OCI-LY7 (cell line): ENCODE measurements at regions not wholly inside any gene's neighbourhood (a gene's known extent, or its start where the extent isn't known, plus 50 kb on each side); places are given as distances from the start of the nearest gene placed in this dataset.

Source experiments
- BruUV-seq: library from RNA; stranded (reverse); fragments of 400-500 nt; replicated peaks from 2 replicates; lab custom pipeline; 2021; lab: Mats Ljungman, UMichigan
- CTCF ChIA-PET: fragments of 300-600 bp; sonication (Branson Sonifier 250); formaldehyde crosslinking; loops from one replicate; lab custom pipeline; 2022; ENCODE audit warnings: antibody characterized with exemption; ENCODE audit not compliant: unreplicated experiment; lab: Charles Lee
- POLR2A ChIA-PET: fragments of 300-600 bp; sonication (Branson Sonifier 250); formaldehyde crosslinking; loops from one replicate; lab custom pipeline; 2022; ENCODE audit warnings: antibody characterized with exemption; lab: Charles Lee
- DNase-seq: peaks from one replicate; pipeline ENCODE4 v3.0.0-alpha.2; 2015; ENCODE audit warnings: low spot score
- H2AFZ ChIP-seq: fragments of 200-600 bp; sonication (generic), shearing (Covaris generic); 2 replicates; pipeline ENCODE4 v1.6.1; 2014; ENCODE audit warnings: mild to moderate bottlenecking, antibody characterized with exemption, low read length, moderate library complexity
- H3K27ac ChIP-seq: fragments of 200-600 bp; sonication (generic); 2 replicates; pipeline ENCODE4 v1.5.1; 2014; ENCODE audit warnings: mixed run types, low read depth, mild to moderate bottlenecking, moderate library complexity, low read length, inconsistent platforms; ENCODE audit not compliant: poor library complexity, severe bottlenecking
- H3K36me3 ChIP-seq: fragments of 200-600 bp; sonication (generic); 2 replicates; pipeline ENCODE4 v1.6.1; 2014; ENCODE audit warnings: mild to moderate bottlenecking, antibody characterized with exemption, low read length, moderate library complexity, mixed read lengths; ENCODE audit not compliant: insufficient read depth
- H3K4me1 ChIP-seq: fragments of 200-600 bp; sonication (generic); 2 replicates; pipeline ENCODE4 v1.5.1; 2014; ENCODE audit warnings: mild to moderate bottlenecking, low read length; ENCODE audit not compliant: insufficient read depth, poor library complexity, severe bottlenecking
- H3K4me2 ChIP-seq: fragments of 200-600 bp; sonication (generic); 2 replicates; pipeline ENCODE4 v1.6.1; 2014; ENCODE audit warnings: mild to moderate bottlenecking, low read length
- H3K4me3 ChIP-seq: fragments of 200-600 bp; sonication (generic); 2 replicates; pipeline ENCODE4 v1.5.1; 2014; ENCODE audit warnings: mild to moderate bottlenecking, low read depth, low read length; ENCODE audit not compliant: poor library complexity, severe bottlenecking
- H3K79me2 ChIP-seq: fragments of 200-600 bp; sonication (generic); 2 replicates; pipeline ENCODE4 v1.6.1; 2016; ENCODE audit warnings: low read depth, mild to moderate bottlenecking, low read length, moderate library complexity, mixed read lengths; ENCODE audit not compliant: insufficient read depth
- H3K9me2 ChIP-seq: fragments of 200-600 bp; sonication (generic); 2 replicates; pipeline ENCODE4 v1.6.1; 2016; ENCODE audit warnings: mild to moderate bottlenecking, low read length, mixed read lengths; ENCODE audit not compliant: insufficient read depth
- H3K9me3 ChIP-seq: fragments of 200-600 bp; sonication (generic); 2 replicates; pipeline ENCODE4 v1.6.1; 2014; ENCODE audit warnings: mild to moderate bottlenecking, mixed run types, low read length, mixed read lengths
- H4K20me1 ChIP-seq: fragments of 200-600 bp; sonication (generic); 2 replicates; pipeline ENCODE4 v1.6.1; 2014; ENCODE audit warnings: mild to moderate bottlenecking, antibody characterized with exemption, low read length, moderate library complexity, mixed read lengths; ENCODE audit not compliant: insufficient read depth
- EZH2phosphoT487 ChIP-seq: fragments of 200-600 bp; sonication (generic); IDR thresholded peaks from 2 replicates; pipeline ENCODE4 v1.6.1; 2018; ENCODE audit warnings: low read depth, borderline replicate concordance, mild to moderate bottlenecking, mixed run types, antibody characterized with exemption, low read length, moderate library complexity, mixed read lengths
- intact Hi-C: fragments of 100-400 bp; cut with micrococcal nuclease; formaldehyde crosslinking; loops from one replicate; pipeline ENCODE4 v1.10.0; 2022; ENCODE audit not compliant: unreplicated experiment
- TF ChIP-seq, protein P1 (sequence below): fragments of 200-600 bp; sonication (generic); conservative IDR thresholded peaks from 2 replicates; pipeline ENCODE4 v1.5.1; 2014; ENCODE audit warnings: mild to moderate bottlenecking, antibody characterized with exemption, low read length, moderate library complexity, mixed read lengths

- Histone ChIP-seq H4K20me1 (no peaks in the 10 kb centered on the region), H3K4me2 (no peak overlapping the region), H2AFZ (no peak overlapping the region), H3K9me3 (no peaks in the 10 kb centered on the region; the same call in 1 of the 2 replicates), H3K27ac (no peak overlapping the region), H3K9me2 (no peaks in the 10 kb centered on the region), H3K79me2 (no peaks in the 10 kb centered on the region), H3K36me3 (no peaks in the 10 kb centered on the region), H3K4me3 (no peak overlapping the region), H3K4me1 (peaks cover 39% of the 10 kb centered on the region)
- POLR2A ChIA-PET = interaction anchor here (1.7 kb wide), 1 partner anchor 13 kb away, joined by 6 read pairs; no protein-coding TSS in a partner anchor
- no TSS peak for BruUV-seq
- CTCF ChIA-PET = no interaction called here
- intact Hi-C loops = no loop called here
- DNase-seq = no peak
- TF ChIP-seq, protein P1, sequence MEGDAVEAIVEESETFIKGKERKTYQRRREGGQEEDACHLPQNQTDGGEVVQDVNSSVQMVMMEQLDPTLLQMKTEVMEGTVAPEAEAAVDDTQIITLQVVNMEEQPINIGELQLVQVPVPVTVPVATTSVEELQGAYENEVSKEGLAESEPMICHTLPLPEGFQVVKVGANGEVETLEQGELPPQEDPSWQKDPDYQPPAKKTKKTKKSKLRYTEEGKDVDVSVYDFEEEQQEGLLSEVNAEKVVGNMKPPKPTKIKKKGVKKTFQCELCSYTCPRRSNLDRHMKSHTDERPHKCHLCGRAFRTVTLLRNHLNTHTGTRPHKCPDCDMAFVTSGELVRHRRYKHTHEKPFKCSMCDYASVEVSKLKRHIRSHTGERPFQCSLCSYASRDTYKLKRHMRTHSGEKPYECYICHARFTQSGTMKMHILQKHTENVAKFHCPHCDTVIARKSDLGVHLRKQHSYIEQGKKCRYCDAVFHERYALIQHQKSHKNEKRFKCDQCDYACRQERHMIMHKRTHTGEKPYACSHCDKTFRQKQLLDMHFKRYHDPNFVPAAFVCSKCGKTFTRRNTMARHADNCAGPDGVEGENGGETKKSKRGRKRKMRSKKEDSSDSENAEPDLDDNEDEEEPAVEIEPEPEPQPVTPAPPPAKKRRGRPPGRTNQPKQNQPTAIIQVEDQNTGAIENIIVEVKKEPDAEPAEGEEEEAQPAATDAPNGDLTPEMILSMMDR = no peak
- TF ChIP-seq EZH2phosphoT487 = no peak
Measured at GRCh38 chr5:143567583-143568504, 164.4 kb upstream of the NR3C1 start.

DNA sequence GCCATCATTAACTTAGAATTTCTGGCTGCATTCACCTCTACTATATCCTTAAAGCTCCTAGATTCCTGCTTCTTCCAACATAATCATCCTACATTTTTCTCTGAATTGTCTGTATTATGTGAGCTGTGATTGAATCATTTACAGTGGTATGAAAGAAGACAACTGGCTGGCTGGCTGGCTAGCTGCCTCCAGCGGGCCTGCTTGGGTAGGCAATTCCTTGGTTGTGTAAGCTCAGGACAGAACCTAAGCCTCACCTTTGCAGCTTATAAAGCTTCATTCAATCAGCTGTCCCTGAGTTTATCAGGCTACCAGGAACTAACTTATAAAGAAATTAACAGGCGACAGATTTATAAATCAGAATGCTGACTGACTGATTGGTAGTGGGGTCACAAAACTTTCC is 162.7 kb upstream of the NR3C1 start:
- no peaks in the 10 kb centered on the region for H3K79me2 ChIP-seq
- no peak overlapping the region for H3K4me3 ChIP-seq
- intact Hi-C loops = no loop called here
- TF ChIP-seq, protein P1 = no peak
- TF ChIP-seq EZH2phosphoT487 = no peak
- no peak for DNase-seq
- H3K9me3 ChIP-seq = no peaks in the 10 kb centered on the region; the same call in 1 of the 2 replicates
- POLR2A ChIA-PET = interaction anchor here (0.8 to 1.7 kb wide), 7 partner anchors 8 to 39 kb away, joined by 3 to 6 read pairs (median 3); no protein-coding TSS in a partner anchor
- H3K4me1 ChIP-seq = peaks cover 42% of the 10 kb centered on the region
- H3K27ac ChIP-seq = no peak overlapping the region
- no peaks in the 10 kb centered on the region for H3K36me3 ChIP-seq
- no peaks in the 10 kb centered on the region for H4K20me1 ChIP-seq
- CTCF ChIA-PET = interaction anchor here (1.3 kb wide), 1 partner anchor 8 kb away, joined by 3 read pairs; no protein-coding TSS in a partner anchor
- H3K4me2 ChIP-seq = no peak overlapping the region
- no TSS peak for BruUV-seq
- H3K9me2 ChIP-seq = no peaks in the 10 kb centered on the region
- H2AFZ ChIP-seq = peak overlapping the region; percentile 3; the same call in 1 of the 2 replicates
